GM18502 (cell line): ENCODE measurements at regions not wholly inside any gene's neighbourhood (a gene's known extent, or its start where the extent isn't known, plus 50 kb on each side); places are given as distances from the start of the nearest gene placed in this dataset.

Source experiments
- ATAC-seq: cut with Tn5 transposase; IDR thresholded peaks from one replicate; pipeline ENCODE4 v1.9.1; 2021; ENCODE audit warnings: mild to moderate bottlenecking; ENCODE audit not compliant: unreplicated experiment, poor library complexity

DNA sequence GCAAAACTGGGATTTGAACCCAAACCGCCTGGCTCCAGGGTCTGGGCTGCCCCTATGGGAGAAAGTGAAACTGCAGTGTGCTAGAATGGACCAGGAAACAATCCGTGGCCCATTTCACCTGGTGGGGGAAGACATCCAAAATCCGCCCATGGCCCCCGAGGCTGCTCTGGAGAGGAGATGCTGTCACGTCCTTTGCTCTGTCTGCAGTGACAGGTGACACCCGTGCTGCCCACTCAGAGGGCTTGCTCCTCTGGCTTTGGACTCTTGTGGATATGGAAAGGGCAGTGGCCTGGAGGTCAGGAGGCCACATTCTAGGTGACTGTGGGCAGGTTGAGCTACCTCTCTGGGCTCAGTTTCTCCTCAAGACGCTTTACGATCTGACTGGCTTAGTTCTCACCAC is 151.2 kb upstream of the GPR26 start:
- no peak for ATAC-seq

DNA sequence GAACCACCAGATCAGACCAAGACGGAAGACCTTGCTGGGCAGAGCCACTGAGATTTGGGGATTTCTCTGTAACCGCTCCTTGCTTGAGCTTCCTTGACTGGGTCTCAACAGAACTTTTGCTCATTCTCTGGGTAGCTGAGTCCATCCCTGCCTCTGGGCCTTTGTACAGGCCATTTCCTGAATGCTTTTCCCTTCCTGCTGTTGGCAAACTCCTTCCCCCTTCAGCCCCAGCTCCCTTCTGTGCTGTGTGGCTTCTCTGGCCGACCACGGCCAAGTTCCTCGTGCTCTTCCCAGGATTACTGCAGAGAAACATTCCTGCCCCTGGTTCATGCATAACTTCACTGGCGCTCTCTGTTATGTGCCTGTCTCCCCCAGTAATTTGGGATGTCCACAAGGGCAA is 150.5 kb upstream of the GPR26 start:
- no peak for ATAC-seq

DNA sequence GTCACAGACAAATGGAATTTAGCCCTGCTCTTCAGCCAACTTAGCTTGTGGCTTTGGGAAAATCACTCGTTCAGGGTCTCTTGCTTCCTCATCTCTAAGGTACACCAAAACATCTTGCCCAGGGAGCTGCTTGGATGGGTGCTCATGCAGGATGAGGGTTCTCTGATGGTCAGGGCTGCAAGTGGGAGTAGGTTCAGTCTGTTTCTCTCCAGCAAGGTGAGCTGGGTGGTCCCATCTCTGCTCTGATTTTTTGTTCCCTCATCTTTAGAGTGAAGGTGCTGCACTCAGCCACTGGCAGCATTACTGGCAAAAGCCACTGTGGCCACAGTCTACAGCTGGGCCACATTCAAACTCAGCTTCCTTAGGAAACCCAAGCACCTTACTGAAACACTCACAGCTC is 149.9 kb upstream of the GPR26 start:
- ATAC-seq: no peak

DNA sequence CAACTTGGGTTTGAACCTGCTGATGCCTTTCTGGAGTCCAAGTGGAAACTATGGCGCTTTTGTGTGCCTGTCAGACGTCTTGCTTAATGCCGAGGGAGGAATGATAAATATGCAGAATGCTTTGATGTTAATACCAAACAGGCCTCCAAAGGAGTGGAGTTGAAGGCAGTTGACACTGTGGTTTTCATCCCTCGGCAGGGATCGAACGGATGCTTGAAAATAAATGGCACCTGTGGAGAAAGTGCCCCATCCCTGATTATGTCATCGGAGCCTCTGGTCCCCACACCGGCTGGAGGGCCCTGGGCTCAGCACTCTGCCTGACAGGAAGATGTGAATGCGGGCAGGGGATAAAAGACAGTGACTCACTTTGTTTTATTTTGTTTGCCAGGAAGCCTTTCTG is 148.7 kb upstream of the GPR26 start:
- no peak for ATAC-seq

DNA sequence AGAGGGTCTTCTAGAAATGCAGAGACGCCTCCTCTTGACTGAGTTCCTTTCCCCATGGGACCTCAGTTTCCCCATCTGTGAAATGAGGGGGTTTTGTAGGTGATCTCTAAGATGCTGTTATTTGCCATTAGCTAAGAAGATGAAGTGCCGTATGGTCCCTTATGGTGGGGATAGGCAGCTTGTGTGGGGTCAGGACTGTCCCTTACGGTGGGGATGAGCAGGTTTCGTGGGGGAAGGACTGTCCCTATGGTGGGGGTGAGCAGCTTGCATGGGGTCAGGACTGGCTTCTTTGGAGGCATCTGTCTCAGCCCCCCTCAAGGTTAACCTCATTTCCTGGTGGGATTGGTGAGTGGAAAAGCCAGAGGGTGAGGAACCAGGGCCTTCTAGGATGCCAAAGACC is 148.3 kb upstream of the GPR26 start:
- no peak for ATAC-seq

DNA sequence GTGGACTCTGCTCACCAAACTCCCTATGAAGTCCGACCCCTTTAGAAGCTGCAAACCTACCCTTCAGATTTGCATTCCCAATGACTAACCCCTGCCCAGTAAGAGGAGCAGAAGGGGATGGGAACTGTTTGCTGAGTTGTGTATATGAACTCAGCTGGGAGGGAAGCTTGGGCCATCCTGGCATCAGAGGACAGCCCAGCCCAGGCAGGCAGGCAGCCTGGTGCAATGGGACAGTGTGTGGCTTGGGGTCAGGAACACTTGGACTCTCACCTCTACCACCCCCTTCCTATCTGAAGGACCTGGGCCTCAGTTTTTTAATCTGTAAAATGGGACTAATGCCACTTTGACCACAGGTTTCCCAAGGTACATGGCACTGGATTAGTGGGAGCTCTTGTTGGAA is 147.4 kb upstream of the GPR26 start:
- ATAC-seq: no peak

DNA sequence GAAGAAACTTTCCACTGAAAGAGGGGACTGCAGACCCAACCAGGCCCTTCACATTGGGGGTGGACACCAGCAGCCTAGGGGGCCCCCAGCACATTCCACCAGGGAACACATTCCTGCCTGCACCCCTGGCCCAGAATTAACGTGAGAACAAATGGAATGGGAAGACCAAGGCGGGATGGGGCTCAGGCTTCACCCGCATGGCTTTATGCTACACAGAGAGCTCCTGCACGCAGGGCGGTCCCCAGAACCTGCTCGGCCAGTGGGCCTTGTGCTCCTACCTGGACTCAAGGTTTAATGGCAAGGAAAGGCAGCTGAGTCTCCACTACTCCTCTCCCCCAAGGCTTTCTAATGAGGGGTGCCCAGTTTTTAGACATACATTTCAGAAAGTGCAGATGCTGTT is 146.3 kb upstream of the GPR26 start:
- no peak for ATAC-seq

DNA sequence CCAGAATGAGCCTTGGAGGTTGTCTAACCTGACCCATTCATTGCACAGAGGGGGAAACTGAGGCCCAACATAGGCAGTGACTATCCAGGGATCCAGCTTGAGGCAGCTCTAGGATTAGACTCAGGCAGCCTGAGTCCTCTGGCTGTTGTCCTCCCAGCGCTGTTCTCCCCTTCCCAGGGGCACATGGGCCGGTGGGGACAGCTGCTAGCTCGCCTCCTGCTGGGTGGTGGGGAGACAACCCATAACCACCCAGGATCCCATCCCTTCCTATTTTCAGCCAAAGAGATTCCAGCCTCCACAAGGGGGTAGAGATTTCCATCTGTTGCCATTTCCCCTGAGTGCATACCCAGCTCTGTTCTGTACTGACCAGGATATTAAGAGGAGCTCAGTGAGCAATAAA is 145.1 kb upstream of the GPR26 start:
- ATAC-seq: no peak

DNA sequence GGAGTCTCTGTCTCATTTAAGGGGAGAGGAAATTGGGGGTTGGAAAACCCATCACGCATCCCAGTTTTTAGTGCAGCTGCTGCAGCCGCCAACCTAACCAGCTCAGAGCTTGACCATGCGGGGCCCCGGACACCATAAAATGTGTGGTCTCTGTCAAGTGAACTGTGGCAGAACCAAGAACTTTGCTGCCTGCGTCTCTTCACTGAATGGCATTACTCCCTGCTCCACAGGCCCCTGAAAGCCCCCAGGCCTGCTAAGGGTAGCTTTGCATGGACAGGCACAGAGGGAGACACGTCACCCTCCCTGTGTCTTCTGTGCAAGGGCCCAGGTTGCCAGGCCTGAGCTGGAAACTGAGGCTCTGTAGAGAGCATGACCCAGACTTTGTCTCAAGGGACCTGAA is 144.6 kb upstream of the GPR26 start:
- no peak for ATAC-seq

DNA sequence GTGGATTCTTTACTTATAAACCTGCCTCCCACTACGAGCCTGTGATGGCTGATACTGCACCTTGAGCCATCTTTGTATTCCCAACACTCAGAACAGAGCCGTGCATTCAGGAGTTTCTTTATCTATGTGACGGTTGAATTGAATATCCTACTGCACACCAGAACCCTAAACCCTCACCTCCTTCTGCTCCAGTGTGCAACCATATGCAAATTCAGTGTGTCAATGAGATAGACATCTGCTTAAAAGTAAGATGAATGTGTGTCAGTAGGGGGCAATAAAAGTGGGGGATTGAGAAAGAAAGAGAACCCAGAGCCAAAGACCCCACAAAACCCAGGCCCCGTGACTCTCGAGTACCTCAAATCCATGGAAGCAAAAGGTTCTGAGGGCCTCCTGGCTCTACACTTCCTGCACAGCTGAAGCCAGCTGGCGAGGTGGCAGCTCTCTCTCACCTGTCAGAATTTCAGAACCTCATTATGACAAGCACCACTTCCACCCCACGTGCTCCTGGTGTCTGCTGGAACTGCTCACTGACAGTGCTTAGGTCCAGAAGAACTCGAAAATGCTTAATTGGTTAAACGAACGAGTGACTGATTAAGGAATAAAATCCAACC is 143.3 kb upstream of the GPR26 start:
- peak; percentile 74 for ATAC-seq

DNA sequence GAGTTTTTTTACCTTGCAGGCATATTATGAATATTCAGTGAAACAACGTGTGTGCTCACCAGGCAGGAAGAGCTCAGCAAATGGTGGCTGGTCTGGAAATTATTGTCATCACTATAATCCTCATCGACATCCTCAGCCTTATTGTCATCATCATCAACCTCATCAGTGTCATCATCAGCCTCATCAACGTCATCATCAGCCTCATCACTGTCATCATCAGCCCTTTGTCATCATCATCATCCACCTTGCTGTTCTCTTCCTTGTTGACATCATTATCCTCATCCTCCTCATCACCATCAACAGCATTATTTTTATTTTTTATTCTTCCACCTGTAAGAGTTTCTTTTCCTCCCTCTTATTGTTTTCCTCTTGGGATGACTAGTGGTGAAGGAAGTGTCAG is 142.3 kb upstream of the GPR26 start:
- no peak for ATAC-seq

DNA sequence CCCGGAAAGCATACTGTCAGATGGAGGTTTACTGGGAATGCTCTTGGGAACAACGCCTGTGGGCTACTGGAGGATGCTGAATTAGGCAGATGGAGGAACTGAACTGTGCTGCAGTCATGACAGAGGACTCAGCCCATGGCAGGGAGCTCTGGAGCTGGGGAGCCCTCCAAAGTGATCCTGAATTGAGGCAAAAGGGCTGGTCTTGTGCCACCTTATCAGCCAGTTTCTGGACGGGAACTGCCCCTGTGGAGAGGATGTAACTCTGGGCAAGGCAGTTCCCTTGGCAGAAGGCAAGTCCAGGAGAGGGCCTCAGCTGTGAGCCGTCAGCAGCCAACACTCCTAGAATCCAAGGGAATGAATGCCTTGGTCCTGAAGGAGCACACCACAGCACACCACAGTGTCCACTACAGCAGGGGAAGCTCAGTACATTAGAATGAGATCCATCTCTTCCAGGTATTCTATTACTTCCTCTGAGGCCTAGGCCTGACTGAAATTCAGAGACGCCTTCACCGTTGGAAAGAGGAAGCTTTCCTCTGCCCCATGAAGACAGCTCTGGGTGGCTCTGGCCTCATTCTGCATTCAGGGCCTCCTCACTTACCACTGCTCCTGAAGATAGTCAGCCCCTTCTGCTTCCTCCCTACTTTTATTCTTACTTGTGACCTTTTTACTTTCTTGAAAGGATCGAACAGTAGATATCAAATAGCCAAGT is 139.6 kb upstream of the GPR26 start:
- ATAC-seq: no peak

DNA sequence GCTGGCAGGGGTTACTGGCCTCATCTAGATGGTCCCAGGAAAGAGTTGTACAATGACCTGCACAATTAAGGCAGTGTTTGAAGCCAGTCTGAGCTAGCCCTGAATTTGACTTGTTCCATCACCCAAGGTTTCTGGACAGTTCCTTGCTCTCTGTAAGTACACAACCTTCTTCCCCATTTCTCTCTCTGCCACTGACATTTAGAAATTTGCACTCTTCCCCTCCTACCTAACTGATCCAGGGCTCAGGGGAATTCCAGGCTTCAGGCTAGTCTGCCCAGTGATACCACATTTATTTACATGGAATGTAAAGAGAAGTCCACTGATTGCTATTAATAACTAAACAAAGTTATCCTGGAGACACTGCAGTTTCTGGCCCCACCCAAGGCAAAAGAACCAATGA is 139.0 kb upstream of the GPR26 start:
- ATAC-seq: no peak

DNA sequence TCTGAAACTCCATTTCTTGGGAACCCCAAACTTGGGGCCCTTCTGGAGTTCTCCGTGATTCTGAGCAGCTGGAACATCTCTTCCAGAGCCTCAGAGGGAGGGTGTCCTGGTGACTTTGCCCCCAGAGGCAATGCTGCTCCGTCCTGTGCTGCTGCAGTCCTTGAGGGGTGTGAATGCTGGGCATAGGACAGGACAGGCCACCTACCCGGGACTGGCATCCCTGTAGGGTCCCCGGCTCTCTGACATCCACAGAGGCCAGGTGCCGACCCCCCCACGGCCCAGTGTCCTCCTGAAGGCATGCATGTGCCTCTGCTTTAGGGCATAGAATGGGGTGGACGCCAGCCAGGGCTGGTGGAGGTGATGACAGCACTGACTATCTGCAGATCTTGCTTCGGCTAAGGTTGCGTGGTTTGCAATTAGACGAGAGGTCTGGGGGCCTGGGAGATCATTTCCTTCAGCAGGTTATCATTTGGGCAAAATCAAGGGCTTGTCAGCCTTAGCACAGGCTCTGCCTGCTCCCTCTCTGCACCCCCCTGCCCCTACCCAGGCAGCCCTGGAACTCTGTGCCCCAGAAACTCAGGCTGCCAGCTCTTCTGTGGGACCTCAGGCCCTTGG is 136.9 kb upstream of the GPR26 start:
- ATAC-seq: no peak

DNA sequence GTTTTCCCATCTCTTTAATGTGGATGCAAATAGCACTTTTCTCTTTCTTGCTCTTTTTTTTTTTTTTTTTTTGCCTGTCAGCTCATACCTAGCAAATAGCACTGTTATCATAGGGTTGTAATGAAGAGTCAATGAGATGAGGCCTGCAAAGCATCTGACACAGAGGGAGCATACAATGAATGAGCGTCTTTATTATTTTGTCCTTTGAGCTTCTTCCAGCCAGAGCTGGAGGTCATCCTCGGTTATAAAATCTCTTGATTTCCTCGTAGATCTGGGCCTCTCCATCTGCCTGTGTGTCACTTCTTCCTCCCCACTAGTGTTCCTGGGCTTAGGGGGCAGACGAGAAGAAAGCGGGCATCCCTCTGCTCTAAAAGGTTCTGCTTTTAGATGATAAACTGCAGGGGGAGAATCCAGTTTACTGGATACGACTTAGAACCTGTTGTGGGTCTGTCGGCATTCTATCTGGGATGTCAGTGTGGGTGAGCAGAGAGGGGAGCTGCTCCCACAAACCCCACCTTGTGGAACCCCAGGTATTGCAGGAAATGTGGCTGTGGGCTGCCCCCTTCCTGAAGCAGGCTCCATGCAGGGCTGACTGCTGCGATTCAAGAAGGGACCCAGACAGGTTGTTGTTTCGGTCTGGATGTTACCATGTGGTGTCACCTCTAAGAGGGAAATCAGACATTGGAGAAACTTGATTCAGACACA is 135.8 kb upstream of the GPR26 start:
- no peak for ATAC-seq

DNA sequence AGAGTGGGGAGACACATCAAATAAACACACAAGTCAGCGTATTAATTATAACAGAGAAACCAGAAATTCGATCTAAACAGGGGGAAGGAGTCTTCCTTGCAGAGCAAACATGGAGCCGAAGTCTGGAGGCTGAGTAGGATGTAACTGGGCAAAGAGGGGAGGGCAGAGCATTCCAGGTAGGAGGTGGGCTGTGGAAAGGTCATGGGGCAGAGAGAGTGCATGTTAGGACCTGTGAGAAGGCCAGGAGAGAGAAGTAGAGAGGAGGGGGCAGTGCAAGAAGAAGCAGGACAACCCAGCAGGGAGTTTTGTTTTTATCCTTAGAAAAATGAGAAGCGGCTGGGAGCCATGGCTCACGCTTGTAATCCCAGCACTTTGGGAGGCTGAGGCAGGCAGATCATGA is 130.8 kb upstream of the GPR26 start:
- ATAC-seq: no peak

DNA sequence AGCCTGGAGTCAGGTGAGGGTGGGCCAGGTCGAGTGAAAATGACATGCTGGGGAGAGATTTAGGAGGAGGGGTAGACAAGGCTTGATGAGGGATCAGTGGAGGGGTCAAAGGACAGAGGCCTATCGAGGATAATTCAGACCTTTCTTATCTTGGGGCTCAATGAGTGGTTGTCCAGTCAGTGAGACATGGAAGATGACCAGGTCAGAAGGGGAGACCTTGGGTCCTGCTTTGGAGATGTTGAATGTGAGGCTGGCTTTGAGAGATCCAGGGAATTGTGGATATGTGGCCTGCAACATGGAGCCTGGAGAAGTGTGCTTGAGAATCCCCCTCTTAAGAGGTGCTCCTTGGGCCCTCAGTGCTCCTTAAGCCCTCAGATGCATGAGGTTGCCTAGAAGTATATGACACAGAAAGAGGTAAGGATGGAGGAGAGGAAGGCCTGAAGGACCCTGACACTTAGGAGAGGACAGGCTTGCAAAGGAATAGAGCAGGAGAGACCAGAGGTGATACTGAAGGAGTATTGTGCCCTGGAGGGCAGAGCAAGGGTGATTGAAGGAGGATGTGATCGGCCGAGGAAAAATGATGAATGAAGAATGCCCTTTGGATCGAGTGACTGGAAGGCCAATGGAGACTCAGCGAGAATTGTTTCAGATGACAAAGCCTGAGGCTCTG is 129.8 kb upstream of the GPR26 start:
- no peak for ATAC-seq

DNA sequence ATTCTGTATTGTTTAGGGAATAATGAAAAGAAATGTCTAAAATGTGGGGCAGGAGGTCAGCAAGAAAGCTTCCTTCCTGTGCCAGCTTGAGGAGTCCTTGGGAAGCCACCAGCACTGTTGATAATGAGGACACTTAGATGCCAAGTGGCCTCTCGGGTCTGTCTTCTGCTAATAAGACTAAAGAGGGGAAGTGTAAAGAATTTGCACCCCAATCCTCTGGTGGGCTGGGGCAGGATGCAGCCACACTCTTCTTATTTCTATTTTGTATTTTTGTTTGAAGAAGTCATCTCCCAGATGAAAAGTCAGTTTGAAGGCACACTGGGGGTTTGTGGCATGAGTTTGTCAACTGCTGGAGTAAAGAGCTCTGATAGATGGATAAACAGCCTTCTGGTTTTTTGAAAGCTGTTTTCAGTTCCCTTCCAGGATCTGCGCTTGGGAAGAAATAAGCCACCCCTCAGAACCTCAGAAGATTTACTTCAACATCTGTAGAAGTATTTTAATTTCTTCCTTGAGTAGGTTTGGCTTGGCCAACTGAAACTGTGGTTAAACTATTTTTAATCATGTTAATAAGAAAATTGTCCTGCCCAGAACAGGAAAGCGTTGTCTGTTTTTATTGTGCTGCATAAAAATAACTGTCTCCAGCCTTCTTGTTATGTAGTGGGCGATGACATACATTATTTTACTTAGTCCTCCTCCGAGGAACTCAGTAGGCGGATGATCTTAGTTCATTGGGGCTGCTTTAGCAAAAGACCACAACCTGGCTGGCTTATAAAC is 128.8 kb upstream of the GPR26 start:
- peak; percentile 43 for ATAC-seq

DNA sequence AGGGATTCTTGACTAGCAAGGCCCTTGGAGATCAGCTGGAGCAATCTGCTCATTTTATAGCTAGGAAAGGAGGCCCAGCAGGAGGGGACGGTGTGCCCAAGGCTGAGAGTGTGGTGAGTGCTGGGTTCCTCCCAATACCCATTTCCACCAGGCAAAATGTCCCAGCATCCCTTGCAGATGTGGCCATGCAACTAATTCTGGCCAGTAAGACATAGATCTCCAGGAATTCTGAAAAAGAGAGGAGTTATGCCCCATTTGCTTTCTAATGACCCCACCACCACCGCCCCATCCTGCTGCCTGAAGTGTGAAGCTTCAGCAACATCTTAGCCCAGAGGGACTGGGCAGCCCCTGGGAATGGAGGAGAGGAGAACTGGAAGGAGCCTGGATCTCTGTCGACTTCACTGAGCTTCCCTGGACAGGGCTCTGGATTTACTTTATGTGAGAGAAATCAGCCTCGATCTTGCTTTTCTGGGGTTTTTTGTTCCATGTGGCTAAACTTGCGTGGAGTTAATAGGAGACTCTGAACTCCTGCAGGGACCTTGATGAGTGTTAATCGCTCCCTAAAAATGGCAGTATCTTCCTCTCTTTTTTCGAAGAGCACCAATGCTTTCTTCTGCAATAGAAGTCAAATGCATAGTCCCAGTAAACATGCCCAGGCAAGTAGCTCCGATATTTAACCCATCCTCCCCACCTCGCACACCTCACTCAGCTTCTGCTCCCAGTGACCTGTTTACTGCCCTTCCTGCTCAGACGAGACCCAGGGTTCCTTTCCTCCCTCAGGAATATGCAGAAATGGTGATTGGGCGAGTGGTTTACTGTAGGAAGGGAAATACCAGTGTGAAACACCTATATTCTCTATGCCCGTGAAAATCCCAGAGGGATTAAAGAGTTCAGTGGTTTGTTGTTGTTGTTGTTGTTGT is 127.5 kb upstream of the GPR26 start:
- ATAC-seq: no peak
